OCI-LY1 (cell line): ENCODE measurements at regions not wholly inside any gene's neighbourhood (a gene's known extent, or its start where the extent isn't known, plus 50 kb on each side); places are given as distances from the start of the nearest gene placed in this dataset.

Experiments used
- CTCF ChIP-seq: fragments of 200-600 bp; sonication (generic), shearing (Covaris generic); IDR thresholded peaks from 2 replicates; pipeline ENCODE4 v1.5.1; 2017; ENCODE audit warnings: mild to moderate bottlenecking, antibody characterized with exemption, low read length, moderate library complexity, mixed read lengths
- EZH2 ChIP-seq: fragments of 200-600 bp; sonication (generic), shearing (Covaris generic); IDR thresholded peaks from 2 replicates; pipeline ENCODE4 v1.8.0; 2017; ENCODE audit warnings: borderline replicate concordance, mixed run types, mild to moderate bottlenecking, antibody characterized with exemption, low read length, moderate library complexity, mixed read lengths

GRCh38 chr3:104916971-104917370, 449.7 kb upstream of the ALCAM start:
- TF ChIP-seq CTCF (no peak), EZH2 (no peak)
